Stimulated activated naive CD8-positive, alpha-beta T cell treated with anti-CD3 and anti-CD28 coated beads, Interleukin-15, amount 100 ng/mL, for 72 hours (primary cell): ENCODE measurements at regions not wholly inside any gene's neighbourhood (a gene's known extent, or its start where the extent isn't known, plus 50 kb on each side); places are given as distances from the start of the nearest gene placed in this dataset.

Source experiments
- ATAC-seq: fragments of 150-1000 bp; cut with Tn5 transposase; 2 replicates; pipeline ENCODE4 v1.10.0; 2021; ENCODE audit warnings: mild to moderate bottlenecking, moderate library complexity
- DNase-seq, 2 donors: peaks; one replicate each; pipeline ENCODE4 v3.0.0; 2021 to 2022
- H3K27ac Mint-ChIP-seq, 2 donors: one replicate each; pipeline ENCODE4 v1.8.0; 2022; ENCODE audit warnings: mild to moderate bottlenecking in 2 of 2, mixed read lengths in 2 of 2, moderate library complexity in 2 of 2
- H3K27me3 Mint-ChIP-seq: one replicate; pipeline ENCODE4 v1.8.0; 2022; ENCODE audit warnings: mixed read lengths
- H3K4me1 Mint-ChIP-seq: one replicate; pipeline ENCODE4 v1.8.0; 2022; ENCODE audit warnings: mild to moderate bottlenecking, mixed read lengths
- H3K4me3 Mint-ChIP-seq, 2 donors: one replicate each; pipeline ENCODE4 v1.8.0; 2022; ENCODE audit warnings: mild to moderate bottlenecking in 2 of 2, mixed read lengths in 2 of 2, moderate library complexity in 1 of 2
- H3K9me3 Mint-ChIP-seq, 2 donors: one replicate each; pipeline ENCODE4 v1.8.0; 2022; ENCODE audit warnings: mixed read lengths in 2 of 2

DNA sequence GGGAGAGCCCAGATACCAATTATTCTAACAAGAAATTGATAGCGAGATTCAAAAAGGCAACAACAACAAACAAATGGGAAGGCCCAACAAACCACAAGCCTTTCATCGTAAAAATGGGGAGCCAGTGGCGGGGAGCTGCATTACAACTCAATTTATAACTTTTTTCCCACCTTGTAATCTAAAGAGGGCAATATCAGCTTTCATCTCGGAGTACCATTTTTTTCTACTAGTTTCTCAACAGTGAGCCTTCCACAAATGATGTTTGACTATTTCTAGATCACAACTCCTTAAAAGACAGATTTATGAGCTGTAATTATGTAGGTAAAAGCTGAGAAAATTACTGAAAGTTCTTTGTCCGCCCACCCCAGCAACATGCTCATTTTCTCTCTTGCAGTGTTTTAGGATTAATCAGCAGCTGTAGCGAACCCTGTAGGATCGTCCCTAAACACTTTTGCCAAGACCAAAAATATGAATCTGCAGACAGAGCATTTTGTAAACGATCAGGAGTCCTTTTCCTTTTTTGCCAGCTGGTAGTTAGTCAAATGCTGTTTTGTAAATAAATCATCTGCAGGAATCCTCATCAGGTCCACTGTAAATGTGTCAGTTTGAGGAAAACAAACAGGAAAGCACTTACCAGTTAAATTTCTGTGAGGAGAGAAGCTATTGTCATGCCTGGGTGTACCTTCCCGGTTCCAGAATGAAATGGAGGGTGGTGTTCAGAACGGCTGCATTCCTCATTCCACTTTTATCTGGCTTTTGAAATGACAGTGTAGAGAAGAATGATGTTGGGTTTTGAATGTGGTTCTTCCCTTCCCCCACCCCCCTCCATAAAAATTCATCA lies 53.2 kb downstream of the EEF1B2 start:
- Mint-ChIP-seq H3K27ac (no peak overlapping the region), H3K4me3 (no peak overlapping the region), H3K4me1 (no peaks in the 10 kb centered on the region), H3K27me3 (peaks cover 40% of the 10 kb centered on the region), H3K9me3 (no peaks in the 10 kb centered on the region)
- DNase-seq (no peak), ATAC-seq (no peak)

DNA sequence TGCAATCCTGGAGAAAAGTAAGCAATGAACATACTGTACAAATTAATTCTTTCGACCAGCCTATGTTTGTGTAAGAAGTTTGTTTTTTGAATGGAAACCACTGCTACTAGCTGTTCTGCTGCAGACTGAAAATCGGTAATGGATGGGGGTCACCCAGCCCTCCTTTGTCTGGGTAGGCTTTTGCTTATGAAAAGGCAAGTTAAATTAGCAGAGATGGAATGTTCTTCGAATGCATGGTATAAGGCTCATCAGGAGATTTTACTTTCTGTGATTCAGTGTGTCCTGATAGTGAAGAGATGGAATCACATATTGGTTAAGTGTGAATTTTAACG lies 53.8 kb downstream of the EEF1B2 start:
- no peak for DNase-seq
- Mint-ChIP-seq H3K27me3 (peaks cover 46% of the 10 kb centered on the region), H3K4me3 (no peak overlapping the region), H3K4me1 (no peaks in the 10 kb centered on the region), H3K27ac (no peak overlapping the region), H3K9me3 (no peaks in the 10 kb centered on the region)
- ATAC-seq, result no peak

- ATAC-seq (no peak), DNase-seq (no peak)
- Mint-ChIP-seq H3K4me3 (no peak overlapping the region), H3K27me3 (peaks cover 63% of the 10 kb centered on the region), H3K4me1 (no peaks in the 10 kb centered on the region), H3K9me3 (no peaks in the 10 kb centered on the region), H3K27ac (peak overlapping the region in 1 of 2 donors; percentile 33)
These were observed 57.3 kb upstream of the ZDBF2 start for GRCh38 chr2:206217166-206217565.

GRCh38 chr2:206217743-206218142 lies 56.7 kb upstream of the ZDBF2 start:
- ATAC-seq (no peak), DNase-seq (no peak)
- H3K27me3 Mint-ChIP-seq, result peaks cover 59% of the 10 kb centered on the region
- H3K4me1 Mint-ChIP-seq, result no peaks in the 10 kb centered on the region
- H3K4me3 Mint-ChIP-seq, result no peak overlapping the region
- peak overlapping the region in 1 of 2 donors; percentile 33 for H3K27ac Mint-ChIP-seq
- H3K9me3 Mint-ChIP-seq, result no peaks in the 10 kb centered on the region

GRCh38 chr2:206218156-206218555 lies 56.3 kb upstream of the ZDBF2 start:
- DNase-seq, result no peak
- H3K27me3 Mint-ChIP-seq, result peaks cover 61% of the 10 kb centered on the region
- H3K4me1 Mint-ChIP-seq, result no peaks in the 10 kb centered on the region
- H3K9me3 Mint-ChIP-seq, result no peaks in the 10 kb centered on the region
- H3K4me3 Mint-ChIP-seq, result no peak overlapping the region
- H3K27ac Mint-ChIP-seq, result no peak overlapping the region
- no peak for ATAC-seq

DNA sequence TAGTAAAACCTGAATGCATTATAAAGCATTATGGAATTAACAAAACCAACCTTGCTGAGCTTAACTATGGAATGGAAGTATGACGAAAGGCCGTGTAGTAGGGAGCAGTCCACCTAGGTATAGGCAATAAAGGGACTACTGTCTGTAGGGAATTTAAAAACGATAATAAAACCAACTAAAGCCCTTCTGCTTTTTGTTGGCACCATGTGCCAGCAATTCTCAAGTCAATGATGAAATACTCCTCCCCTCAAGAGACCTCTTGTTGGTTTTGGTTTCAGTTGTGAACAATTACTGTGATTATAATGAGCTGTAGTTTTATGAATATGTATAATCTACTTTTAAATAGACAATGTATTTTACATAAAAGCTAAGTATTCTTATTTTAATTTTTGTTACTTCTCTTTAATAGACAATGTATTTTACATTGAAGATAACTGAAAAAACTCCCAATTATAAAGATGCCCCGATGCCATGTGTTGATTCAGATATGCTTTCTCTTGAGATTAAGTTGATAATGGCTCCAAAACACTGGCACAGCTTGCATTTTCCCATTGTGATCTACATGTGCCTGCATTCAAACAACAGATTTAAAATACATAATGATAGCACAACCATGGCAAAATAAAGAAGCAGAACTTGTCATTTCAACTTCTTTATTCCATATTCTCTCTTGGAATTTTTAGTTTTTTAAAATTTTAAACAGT lies 55.5 kb upstream of the ZDBF2 start:
- Mint-ChIP-seq H3K4me3 (no peak overlapping the region), H3K4me1 (no peaks in the 10 kb centered on the region), H3K27ac (peak overlapping the region in 1 of 2 donors; percentile 19), H3K9me3 (no peaks in the 10 kb centered on the region), H3K27me3 (peaks cover 64% of the 10 kb centered on the region)
- DNase-seq, result no peak
- no peak for ATAC-seq

DNA sequence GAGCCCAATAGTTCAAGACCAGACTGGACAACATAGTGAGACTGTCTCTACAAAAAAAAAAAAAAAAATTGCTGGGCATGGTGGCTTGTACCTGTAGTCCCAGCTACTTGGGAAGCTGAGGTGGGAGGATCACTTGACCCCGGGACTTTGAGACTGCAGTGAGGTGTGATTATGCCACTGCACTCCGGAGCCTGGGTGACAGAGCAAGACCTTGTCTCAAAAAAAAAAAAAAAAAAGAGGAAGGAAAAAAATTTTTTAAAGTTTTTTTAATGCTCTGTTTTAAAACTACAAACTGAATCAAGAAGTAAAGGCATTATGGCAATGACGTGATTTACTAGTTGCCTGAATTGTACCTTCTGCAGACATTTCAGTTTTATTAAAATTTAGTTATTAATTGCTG lies 54.5 kb upstream of the ZDBF2 start:
- H3K27ac Mint-ChIP-seq, result no peak overlapping the region
- H3K9me3 Mint-ChIP-seq, result no peaks in the 10 kb centered on the region
- no peak for DNase-seq
- ATAC-seq, result no peak
- H3K4me3 Mint-ChIP-seq, result no peak overlapping the region
- no peaks in the 10 kb centered on the region for H3K4me1 Mint-ChIP-seq
- H3K27me3 Mint-ChIP-seq, result peaks cover 60% of the 10 kb centered on the region

- DNase-seq (no peak), ATAC-seq (no peak)
- Mint-ChIP-seq H3K27me3 (peaks cover 50% of the 10 kb centered on the region), H3K4me1 (no peaks in the 10 kb centered on the region), H3K4me3 (no peak overlapping the region), H3K27ac (no peak overlapping the region), H3K9me3 (no peaks in the 10 kb centered on the region)
These were observed 53.5 kb upstream of the ZDBF2 start for GRCh38 chr2:206220997-206221396.
